NCI-H1417 (cell line): ENCODE measurements at regions not wholly inside any gene's neighbourhood (a gene's known extent, or its start where the extent isn't known, plus 50 kb on each side); places are given as distances from the start of the nearest gene placed in this dataset.
"Not testable (repeated sequence)": the region's sequence is repeated elsewhere in the genome, so short reads cannot be mapped to it uniquely, and the experiment has no call there.

Experiments
- DNase-seq, 3 experiments: peaks; one replicate each; lab custom pipeline; 2025; lab: John Stamatoyannopoulos, UW

- DNase-seq: no peak
Measured at GRCh38 chr4:73348185-73348584, 55.9 kb upstream of the ALB start.

DNA sequence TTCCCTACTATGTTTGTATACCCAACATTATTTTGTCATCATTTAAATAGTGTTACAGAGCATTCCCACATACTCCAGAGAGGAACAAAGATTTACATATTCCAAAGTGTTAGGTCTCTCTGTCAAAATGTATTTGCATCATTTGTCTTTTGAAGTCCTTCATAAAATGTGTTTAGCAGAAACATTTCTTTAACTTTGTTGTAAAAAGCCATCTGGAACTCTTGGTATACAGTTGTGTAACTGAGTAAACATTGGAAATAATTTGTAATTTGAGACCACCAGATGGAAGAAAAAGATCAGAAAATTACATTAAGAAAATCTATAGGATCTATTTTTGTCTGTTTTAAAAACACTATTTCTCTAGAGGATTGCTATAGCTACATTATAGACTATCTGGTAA lies 56.6 kb upstream of the ALB start:
- no peak for DNase-seq

GRCh38 chr4:73345399-73345975 lies 58.6 kb upstream of the ALB start:
- DNase-seq: no peak

GRCh38 chr4:73344106-73344505 lies 60.0 kb upstream of the ALB start:
- no peak for DNase-seq

GRCh38 chr4:73343432-73343831 lies 60.7 kb upstream of the ALB start:
- peak in 1 of 3 experiments; percentile 1 for DNase-seq

DNA sequence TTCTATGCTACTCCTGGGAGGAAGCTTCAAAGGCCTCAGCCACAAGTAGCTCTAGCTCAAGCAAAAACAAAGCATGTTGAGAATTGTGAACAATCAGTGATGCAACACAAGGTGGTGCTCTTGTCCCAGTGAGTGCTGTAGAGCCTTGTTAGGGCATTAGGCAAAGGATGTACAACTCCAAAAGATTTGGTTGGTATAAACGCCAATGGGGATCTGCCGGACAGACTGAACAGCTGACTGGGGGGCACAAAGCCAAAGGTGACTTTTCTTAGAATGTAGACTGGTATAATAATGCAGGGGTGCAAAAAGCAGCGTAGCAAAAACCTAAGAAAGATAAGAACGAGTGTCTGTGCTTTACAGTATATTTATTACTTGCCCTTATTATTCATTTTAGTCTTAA lies 62.6 kb upstream of the ALB start:
- peak; percentile 63 to 93 (median 64) for DNase-seq

DNA sequence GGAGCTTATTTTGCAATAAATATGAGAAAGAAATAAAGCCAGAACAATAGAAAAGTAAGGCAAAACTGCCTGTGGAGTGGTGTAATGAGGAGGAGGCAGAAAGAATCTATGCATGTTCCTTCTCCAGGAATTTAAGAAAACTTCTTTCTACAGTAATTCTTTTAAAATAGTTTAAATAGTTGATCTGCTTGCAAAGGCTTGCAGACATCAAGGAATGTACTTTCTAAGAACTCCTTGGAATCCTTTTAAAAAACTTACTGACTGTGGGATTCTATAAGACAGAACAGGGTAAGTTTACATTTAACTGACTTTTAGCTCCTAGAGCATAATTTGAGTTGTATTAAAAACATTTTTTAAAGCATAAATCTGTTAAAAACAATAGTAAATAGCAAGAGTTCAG lies 63.2 kb upstream of the ALB start:
- no peak for DNase-seq

GRCh38 chr4:73335679-73336078 lies 68.4 kb upstream of the ALB start:
- no peak for DNase-seq

DNA sequence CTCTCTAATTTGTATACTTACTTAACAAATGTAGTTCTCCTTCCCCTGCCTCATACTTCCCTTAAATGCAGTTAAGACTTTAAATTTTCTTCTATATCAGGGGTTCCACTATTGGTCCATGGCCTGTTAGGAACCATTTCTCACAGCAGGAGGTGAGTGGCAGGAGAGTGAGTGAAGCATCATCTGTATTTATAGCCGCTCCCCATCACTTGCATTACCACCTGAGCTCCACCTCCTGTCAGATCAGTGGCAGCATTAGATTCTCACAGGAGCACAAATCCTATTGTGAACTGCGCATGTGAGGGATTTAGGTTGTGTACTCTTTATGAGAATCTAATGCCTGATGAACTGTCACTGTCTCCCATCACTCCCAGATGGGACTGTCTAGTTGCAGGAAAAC lies 72.1 kb upstream of the ALB start:
- DNase-seq: not testable (repeated sequence)

DNA sequence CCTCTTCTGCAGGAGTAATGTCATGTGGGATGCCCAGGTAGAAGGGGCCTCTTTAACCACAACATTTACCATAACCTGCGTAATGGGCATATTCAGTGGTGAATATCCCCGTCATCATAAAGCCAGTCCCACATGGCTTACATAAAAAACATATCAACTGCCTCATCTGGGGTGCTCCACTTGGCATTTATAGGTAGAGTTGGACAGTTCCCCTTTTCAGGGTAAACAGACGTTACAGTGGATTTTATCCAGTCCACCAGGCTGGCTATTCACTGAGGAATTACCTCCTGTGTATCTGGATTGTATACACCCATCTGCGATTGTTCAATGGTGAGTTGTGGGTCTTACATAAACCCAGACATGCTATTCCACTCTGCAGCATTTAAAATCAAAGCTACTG lies 70.7 kb upstream of the ANKRD17 start:
- no peak for DNase-seq

- not testable (repeated sequence) for DNase-seq
Measured at GRCh38 chr4:73325776-73326175, 67.2 kb upstream of the ANKRD17 start.

DNA sequence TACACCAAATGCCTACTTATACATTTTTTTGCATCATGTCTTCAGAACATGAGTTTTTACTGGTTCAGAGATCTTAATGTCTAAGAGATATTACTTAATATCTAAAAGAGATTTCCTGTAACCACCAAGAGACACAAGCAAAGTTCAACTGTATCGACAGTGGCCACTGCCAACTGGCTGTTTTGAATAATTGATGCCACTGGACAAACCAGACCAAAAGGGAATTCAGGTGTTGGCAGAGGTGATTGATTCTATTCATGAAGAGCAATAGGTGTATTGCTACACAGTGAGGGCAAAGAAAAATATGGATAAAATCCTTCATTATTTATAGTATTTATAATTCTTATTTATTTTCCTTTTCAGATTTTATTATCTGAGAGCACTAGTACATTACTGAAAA lies 58.5 kb upstream of the ANKRD17 start:
- DNase-seq: no peak

DNA sequence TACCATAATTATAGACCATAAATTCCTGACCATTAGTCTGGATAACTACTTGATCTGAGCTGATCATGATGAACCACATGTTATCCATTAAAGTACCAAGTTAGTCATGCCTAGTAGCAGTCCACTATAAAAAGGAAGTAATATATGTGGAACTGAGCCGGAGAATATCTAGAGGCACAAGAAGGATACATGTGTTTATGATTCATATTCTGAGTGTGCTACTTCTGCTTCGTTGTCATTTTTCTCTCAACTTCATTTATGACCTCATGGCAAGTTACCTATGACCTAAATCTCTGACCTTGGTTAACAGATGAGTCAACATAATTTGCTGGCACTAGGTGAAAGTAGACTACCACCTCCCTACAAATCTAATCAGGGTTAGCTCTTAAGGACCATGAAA lies 56.5 kb upstream of the ANKRD17 start:
- DNase-seq: peak in 1 of 3 experiments; percentile 42

DNA sequence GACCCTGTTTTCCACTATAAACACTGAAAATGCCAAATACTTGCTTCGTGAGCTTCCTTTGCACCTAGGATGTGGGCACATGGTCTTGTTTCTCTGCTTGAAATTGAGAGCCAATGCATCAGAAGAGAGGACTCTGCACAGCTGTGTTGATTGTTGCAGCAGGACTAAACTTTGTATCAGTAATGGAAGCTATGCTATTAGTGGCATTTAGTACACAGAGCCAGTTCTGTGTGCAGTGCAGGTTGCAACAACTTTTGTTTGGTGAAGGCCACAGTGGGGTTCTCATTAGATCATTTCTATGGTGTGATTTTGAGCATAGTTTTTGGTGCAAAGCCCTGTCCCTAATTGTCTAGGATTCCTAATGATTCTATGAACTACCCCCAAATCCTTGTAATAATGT lies 54.4 kb upstream of the ANKRD17 start:
- DNase-seq: no peak

DNA sequence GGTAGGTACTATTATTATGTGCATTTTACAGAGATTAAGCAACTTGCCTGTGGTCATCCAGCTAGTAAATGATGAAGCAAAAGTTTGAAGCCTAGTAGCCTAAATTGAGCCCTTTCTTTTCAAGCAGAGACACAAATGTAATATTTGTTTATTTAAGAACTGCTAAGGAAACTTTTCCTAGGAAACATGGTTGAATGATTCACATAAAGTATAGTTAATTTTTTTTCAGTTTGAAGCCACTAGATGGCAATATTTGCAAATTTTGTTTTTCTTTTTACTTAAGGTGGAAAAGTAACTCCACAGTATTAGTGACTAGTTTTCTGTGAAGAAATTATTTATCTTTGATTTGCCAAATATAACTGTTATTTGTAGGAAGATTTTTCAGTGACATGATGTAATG lies 52.8 kb upstream of the ANKRD17 start:
- peak in 2 of 3 experiments; percentile 42 to 50 for DNase-seq

GRCh38 chr4:73309211-73309610 lies 50.6 kb upstream of the ANKRD17 start:
- DNase-seq: no peak
